Choroid plexus epithelial cell (primary cell): ENCODE measurements at regions not wholly inside any gene's neighbourhood (a gene's known extent, or its start where the extent isn't known, plus 50 kb on each side); places are given as distances from the start of the nearest gene placed in this dataset.

Experiments
- DNase-seq: peaks from one replicate; pipeline ENCODE4 v3.0.0-alpha.2; 2010; ENCODE audit warnings: low read depth
- H3K4me3 ChIP-seq: 2 replicates; pipeline ENCODE4 v1.5.1; 2011; ENCODE audit warnings: low read depth, mild to moderate bottlenecking, control low read depth, low read length, moderate library complexity
- TF ChIP-seq, protein P1 (sequence below): conservative IDR thresholded peaks from 2 replicates; pipeline ENCODE4 v1.5.1; 2011; ENCODE audit warnings: low read depth, mild to moderate bottlenecking, control low read depth, inconsistent platforms, low read length, moderate library complexity

- DNase-seq: no peak
- TF ChIP-seq, protein P1, sequence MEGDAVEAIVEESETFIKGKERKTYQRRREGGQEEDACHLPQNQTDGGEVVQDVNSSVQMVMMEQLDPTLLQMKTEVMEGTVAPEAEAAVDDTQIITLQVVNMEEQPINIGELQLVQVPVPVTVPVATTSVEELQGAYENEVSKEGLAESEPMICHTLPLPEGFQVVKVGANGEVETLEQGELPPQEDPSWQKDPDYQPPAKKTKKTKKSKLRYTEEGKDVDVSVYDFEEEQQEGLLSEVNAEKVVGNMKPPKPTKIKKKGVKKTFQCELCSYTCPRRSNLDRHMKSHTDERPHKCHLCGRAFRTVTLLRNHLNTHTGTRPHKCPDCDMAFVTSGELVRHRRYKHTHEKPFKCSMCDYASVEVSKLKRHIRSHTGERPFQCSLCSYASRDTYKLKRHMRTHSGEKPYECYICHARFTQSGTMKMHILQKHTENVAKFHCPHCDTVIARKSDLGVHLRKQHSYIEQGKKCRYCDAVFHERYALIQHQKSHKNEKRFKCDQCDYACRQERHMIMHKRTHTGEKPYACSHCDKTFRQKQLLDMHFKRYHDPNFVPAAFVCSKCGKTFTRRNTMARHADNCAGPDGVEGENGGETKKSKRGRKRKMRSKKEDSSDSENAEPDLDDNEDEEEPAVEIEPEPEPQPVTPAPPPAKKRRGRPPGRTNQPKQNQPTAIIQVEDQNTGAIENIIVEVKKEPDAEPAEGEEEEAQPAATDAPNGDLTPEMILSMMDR: no peak
- no peak overlapping the region for H3K4me3 ChIP-seq
Measured at GRCh38 chr2:118658596-118659198, 188.8 kb downstream of the EN1 start.

DNA sequence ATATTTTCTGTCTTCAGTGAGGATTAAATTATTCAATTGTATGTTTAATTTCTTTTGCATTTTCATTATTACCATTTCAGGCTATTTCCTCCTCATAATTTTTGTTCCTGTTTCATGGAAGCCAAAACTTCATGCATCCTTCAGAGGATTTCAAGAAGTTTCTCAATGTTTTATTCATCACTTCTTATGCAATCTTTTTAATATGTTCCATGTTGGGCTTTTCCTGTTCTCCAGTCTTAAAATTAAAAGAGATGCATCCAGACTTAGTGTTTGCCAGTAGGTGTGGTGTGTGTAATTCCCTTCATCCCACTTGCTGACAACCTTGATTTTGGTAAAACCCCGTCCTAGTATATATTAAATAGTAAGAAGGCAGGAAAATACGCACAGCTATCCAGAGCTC is 190.0 kb downstream of the EN1 start:
- TF ChIP-seq, protein P1: no peak
- no peak for DNase-seq
- H3K4me3 ChIP-seq: no peak overlapping the region

DNA sequence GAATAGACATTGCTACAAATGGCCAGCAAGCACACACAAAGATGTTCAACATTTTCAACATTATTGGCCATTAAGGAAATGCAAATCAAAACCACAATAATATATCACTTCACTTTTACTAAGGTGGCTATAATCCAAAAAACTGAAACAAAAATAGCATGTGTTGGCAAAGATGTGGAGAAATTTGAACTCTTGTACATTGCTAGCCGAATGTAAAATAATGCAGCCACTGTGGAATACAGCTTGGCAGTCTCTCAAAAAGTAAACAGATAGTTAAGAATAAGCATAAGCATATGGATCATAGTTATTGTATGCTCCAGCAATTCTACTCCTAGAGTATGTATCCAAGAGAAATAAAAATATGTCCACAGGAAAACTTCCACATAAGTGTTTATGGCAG is 192.5 kb downstream of the EN1 start:
- TF ChIP-seq, protein P1: no peak
- peak; percentile 28 for DNase-seq

DNA sequence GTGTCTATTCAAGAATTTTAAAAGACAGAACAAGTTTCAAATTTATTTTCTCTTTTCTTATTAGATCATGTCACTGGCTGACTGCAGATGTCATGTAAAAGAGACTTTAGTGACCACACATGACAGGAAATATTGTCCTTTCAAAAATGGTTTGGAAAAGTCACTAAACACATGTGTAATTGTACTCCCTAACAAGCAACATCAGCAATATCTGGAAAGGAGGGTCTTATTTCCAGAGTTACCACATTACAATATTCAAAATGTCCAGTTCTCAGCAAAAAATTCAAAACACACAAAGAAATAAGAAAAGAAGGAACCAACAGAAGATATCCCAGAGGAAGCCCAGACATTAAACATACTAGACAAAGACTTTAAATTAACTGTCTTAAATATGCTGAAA is 197.1 kb downstream of the EN1 start:
- no peak for DNase-seq
- H3K4me3 ChIP-seq: no peak overlapping the region
- TF ChIP-seq, protein P1: no peak

More for the DNA sequence above, 192.5 kb downstream of the EN1 start:
- no peak overlapping the region for H3K4me3 ChIP-seq

DNA sequence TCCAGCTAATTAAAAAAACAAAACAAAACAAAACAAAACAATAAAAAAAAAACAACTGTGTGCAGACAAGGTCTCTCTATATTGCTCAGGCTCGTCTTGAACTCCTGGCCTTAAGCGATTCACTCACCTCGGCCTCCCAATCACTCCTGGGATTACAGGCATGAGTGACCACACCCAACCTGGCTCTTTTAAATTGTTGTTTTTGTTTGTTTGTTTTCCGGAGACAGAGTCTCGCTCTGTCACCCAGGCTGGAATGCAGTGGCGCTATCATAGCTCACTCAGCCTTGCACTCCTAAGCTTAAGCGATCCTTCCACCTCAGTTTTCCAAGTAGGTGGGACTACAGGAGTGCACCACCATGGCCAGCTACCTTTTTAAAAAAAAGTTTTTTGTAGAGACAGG is 201.6 kb downstream of the EN1 start:
- H3K4me3 ChIP-seq: no peak overlapping the region
- DNase-seq: no peak
- TF ChIP-seq, protein P1: no peak

GRCh38 chr2:118644190-118644589 is 203.3 kb downstream of the EN1 start:
- DNase-seq: no peak
- H3K4me3 ChIP-seq: no peak overlapping the region
- TF ChIP-seq, protein P1: no peak

GRCh38 chr2:118643294-118643693 is 204.2 kb downstream of the EN1 start:
- TF ChIP-seq, protein P1: no peak
- no peak for DNase-seq

More at GRCh38 chr2:118643294-118643693, 204.2 kb downstream of the EN1 start:
- H3K4me3 ChIP-seq: no peak overlapping the region
